Activated CD4-positive, alpha-beta T cell treated with anti-CD3 and anti-CD28 coated beads, Interleukin-10, Interleukin-2, amounts not matched to agents 100 ng/mL and 50 ng/mL, durations not matched to agents 16 hours and 8 hours (primary cell): ENCODE measurements at regions not wholly inside any gene's neighbourhood (a gene's known extent, or its start where the extent isn't known, plus 50 kb on each side); places are given as distances from the start of the nearest gene placed in this dataset.
A peak's percentile ranks its signal among the peaks of the same experiment; 100 is the strongest.
"Not testable (repeated sequence)": the region's sequence is repeated elsewhere in the genome, so short reads cannot be mapped to it uniquely, and the experiment has no call there.

Source experiments
- DNase-seq: peaks from one replicate; pipeline ENCODE4 v3.0.0-alpha.2; 2020

GRCh38 chr7:76117306-76117991 lies 69.5 kb downstream of the MDH2 start:
- DNase-seq = not testable (repeated sequence)

- not testable (repeated sequence) for DNase-seq
Measured at GRCh38 chr7:76118253-76119036, 70.5 kb downstream of the MDH2 start.

GRCh38 chr7:76121044-76121443 lies 73.1 kb downstream of the MDH2 start:
- no peak for DNase-seq

- DNase-seq = no peak
Measured at GRCh38 chr7:76122516-76123239, 74.8 kb downstream of the MDH2 start.

GRCh38 chr7:76123316-76123715 lies 75.4 kb downstream of the MDH2 start:
- DNase-seq = no peak

- DNase-seq = no peak
Measured at GRCh38 chr7:76125560-76125959, 76.1 kb upstream of the SRRM3 start.

GRCh38 chr7:76126632-76127031 lies 75.1 kb upstream of the SRRM3 start:
- no peak for DNase-seq

GRCh38 chr7:76129366-76129765 lies 72.3 kb upstream of the SRRM3 start:
- DNase-seq = no peak

GRCh38 chr7:76129836-76130235 lies 71.9 kb upstream of the SRRM3 start:
- no peak for DNase-seq

GRCh38 chr7:76130661-76131060 lies 71.0 kb upstream of the SRRM3 start:
- peak; percentile 33 for DNase-seq

GRCh38 chr7:76131887-76132286 lies 69.8 kb upstream of the SRRM3 start:
- DNase-seq = not testable (repeated sequence)

GRCh38 chr7:76133164-76133775 lies 68.4 kb upstream of the SRRM3 start:
- no peak for DNase-seq

GRCh38 chr7:76133839-76134238 lies 67.9 kb upstream of the SRRM3 start:
- no peak for DNase-seq

GRCh38 chr7:76135263-76135662 lies 66.4 kb upstream of the SRRM3 start:
- DNase-seq = not testable (repeated sequence)

GRCh38 chr7:76138577-76139313 lies 63.0 kb upstream of the SRRM3 start:
- DNase-seq = not testable (repeated sequence)

- DNase-seq = no peak
Measured at GRCh38 chr7:76139670-76140069, 62.0 kb upstream of the SRRM3 start.

GRCh38 chr7:76140259-76140658 lies 61.4 kb upstream of the SRRM3 start:
- DNase-seq = not testable (repeated sequence)

- no peak for DNase-seq
Measured at GRCh38 chr7:76142861-76143260, 58.8 kb upstream of the SRRM3 start.

- DNase-seq = not testable (repeated sequence)
Measured at GRCh38 chr7:76144664-76145270, 56.9 kb upstream of the SRRM3 start.

GRCh38 chr7:76146374-76146773 lies 55.3 kb upstream of the SRRM3 start:
- DNase-seq = no peak

- DNase-seq = not testable (repeated sequence)
Measured at GRCh38 chr7:76148947-76149346, 52.7 kb upstream of the SRRM3 start.
